ENCODE measurements at regions not wholly inside any gene's neighbourhood (a gene's known extent, or its start where the extent isn't known, plus 50 kb on each side); places are given as distances from the start of the nearest gene placed in this dataset.
"Not testable (repeated sequence)": the region's sequence is repeated elsewhere in the genome, so short reads cannot be mapped to it uniquely, and the experiment has no call there.

DNA sequence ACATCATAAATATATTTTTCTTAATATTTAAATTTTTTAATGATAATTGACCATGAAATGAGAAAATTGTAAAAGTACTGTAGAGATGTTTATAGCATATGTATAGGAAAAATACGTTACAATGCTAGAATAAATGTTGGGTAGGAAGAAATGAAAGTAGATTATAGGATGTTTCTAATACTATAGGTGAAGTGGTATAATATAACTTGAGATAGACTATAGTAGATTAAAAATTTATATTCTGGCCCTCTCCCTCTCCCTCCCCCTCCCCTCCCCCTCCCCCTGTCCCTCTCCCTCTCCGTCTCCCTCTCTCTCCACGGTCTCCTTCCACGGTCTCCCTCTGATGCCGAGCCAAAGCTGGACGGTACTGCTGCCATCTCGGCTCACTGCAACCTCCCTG lies 585.9 kb upstream of the SEMA6D start:
- TF ChIP-seq POLR2AphosphoS5 (IDR thresholded peaks at IDR 0.05; ENCODE audit: low read depth, low read length); POLR2A (IDR thresholded peaks at IDR 0.05; ENCODE audit: low read depth, low read length); TAF1 (IDR thresholded peaks at IDR 0.05; ENCODE audit: borderline replicate concordance, low read depth, low read length): not testable (repeated sequence)

Measured in GM12892 (cell line).